ENCODE measurements at regions not wholly inside any gene's neighbourhood (a gene's known extent, or its start where the extent isn't known, plus 50 kb on each side); places are given as distances from the start of the nearest gene placed in this dataset.

DNA sequence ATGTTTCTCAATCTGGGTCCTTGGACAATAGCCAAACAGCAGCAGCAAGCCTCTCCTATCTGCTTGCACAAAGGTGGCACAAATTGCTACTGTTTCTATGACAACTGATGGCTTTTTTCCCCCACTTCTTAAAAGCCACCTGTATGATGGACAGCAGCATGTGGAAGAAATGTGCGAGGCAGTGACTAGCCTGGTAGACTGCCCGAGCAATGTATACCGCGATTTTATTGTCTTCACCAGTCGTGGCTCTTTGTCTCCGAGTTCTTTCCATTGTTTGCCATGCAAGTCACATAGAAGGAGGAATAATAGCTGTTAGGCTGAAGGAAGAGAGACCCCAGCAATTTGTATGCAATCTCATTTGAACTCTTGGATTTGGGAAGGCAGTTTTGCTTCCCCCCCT, 79.4 kb downstream of the S1PR1 start:
- H3K4me3 ChIP-seq (ENCODE audit: control insufficient read depth, low read depth, low read length): no peak overlapping the region
- TF ChIP-seq, protein P1, sequence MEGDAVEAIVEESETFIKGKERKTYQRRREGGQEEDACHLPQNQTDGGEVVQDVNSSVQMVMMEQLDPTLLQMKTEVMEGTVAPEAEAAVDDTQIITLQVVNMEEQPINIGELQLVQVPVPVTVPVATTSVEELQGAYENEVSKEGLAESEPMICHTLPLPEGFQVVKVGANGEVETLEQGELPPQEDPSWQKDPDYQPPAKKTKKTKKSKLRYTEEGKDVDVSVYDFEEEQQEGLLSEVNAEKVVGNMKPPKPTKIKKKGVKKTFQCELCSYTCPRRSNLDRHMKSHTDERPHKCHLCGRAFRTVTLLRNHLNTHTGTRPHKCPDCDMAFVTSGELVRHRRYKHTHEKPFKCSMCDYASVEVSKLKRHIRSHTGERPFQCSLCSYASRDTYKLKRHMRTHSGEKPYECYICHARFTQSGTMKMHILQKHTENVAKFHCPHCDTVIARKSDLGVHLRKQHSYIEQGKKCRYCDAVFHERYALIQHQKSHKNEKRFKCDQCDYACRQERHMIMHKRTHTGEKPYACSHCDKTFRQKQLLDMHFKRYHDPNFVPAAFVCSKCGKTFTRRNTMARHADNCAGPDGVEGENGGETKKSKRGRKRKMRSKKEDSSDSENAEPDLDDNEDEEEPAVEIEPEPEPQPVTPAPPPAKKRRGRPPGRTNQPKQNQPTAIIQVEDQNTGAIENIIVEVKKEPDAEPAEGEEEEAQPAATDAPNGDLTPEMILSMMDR (IDR thresholded peaks at IDR 0.05; ENCODE audit: control insufficient read depth, insufficient read depth, low read depth, low read length, missing control alignments): no peak
- no peak for DNase-seq (ENCODE audit: low read depth)

GRCh38 chr1:101316799-101317198, 80.0 kb downstream of the S1PR1 start:
- no peak overlapping the region for H3K4me3 ChIP-seq (ENCODE audit: control insufficient read depth, low read depth, low read length)
- TF ChIP-seq, protein P1 (IDR thresholded peaks at IDR 0.05; ENCODE audit: control insufficient read depth, insufficient read depth, low read depth, low read length, missing control alignments): no peak
- DNase-seq (ENCODE audit: low read depth): no peak

DNA sequence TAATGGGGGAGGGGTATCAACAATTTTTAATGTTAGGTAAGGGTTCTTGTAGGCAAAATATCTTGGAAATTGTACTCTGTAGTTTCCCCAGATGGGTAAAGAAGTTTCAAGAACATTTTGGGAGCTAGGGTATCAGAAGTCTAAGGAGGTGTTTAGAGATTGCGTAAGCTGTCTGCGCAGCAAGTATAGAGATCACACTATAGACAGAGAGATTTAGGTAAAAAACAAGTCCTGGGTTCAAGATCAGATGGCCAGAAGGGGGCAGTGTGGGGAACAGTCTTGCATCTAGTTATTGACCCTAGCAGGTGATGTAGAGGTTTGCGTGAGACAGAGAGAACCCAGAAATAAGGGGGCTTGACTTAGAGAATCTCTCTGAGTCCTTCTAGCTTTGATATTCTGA, 80.8 kb downstream of the S1PR1 start:
- TF ChIP-seq, protein P1 (IDR thresholded peaks at IDR 0.05; ENCODE audit: control insufficient read depth, insufficient read depth, low read depth, low read length, missing control alignments): no peak
- DNase-seq (ENCODE audit: low read depth): no peak
- H3K4me3 ChIP-seq (ENCODE audit: control insufficient read depth, low read depth, low read length): no peak overlapping the region

- no peak for DNase-seq (ENCODE audit: low read depth)
- TF ChIP-seq, protein P1 (IDR thresholded peaks at IDR 0.05; ENCODE audit: control insufficient read depth, insufficient read depth, low read depth, low read length, missing control alignments): no peak
- no peak overlapping the region for H3K4me3 ChIP-seq (ENCODE audit: control insufficient read depth, low read depth, low read length)
Measured at GRCh38 chr1:101323535-101323934, 86.7 kb downstream of the S1PR1 start.

GRCh38 chr1:101325144-101325543, 88.3 kb downstream of the S1PR1 start:
- TF ChIP-seq, protein P1 (IDR thresholded peaks at IDR 0.05; ENCODE audit: control insufficient read depth, insufficient read depth, low read depth, low read length, missing control alignments): no peak
- DNase-seq (ENCODE audit: low read depth): no peak
- no peak overlapping the region for H3K4me3 ChIP-seq (ENCODE audit: control insufficient read depth, low read depth, low read length)

DNA sequence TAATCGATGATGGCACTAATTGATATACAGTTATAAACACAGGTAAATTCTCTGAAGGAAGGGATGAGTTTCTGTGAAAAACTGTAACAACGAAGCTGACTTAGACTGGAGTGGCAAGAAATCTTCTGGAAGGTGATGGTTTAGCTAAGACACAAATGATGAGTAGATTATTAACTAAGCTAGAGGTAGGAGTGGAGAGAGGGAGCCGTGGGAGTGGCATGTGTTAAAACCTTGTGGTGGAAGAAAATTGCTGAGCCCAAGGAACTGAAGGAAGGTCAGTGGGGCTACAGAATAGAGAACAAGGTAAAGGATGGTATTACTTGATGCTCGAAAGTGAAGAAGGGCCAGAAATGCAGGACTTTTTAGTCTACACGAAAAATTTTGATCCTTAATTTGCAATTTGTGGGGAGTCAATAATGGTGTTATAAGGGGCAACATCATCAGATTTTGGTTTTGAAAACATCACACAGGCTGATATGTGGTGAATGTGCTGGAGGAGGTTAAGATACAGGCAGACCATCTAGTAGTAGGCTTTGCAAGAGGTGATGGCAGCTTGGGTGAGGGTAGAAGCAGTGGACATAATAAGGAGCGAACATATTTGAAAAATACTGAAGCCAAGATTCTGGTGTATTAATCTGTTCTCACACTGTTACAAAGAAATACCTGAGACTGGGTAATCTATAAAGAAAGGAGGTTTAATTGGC, 93.8 kb downstream of the S1PR1 start:
- TF ChIP-seq, protein P1 (IDR thresholded peaks at IDR 0.05; ENCODE audit: control insufficient read depth, insufficient read depth, low read depth, low read length, missing control alignments): no peak
- no peak overlapping the region for H3K4me3 ChIP-seq (ENCODE audit: control insufficient read depth, low read depth, low read length)
- DNase-seq (ENCODE audit: low read depth): no peak

All from AG09309 (cell line).